ENCODE measurements at regions not wholly inside any gene's neighbourhood (a gene's known extent, or its start where the extent isn't known, plus 50 kb on each side); places are given as distances from the start of the nearest gene placed in this dataset.

GRCh38 chr18:23077493-23078256, 57.6 kb upstream of the CABLES1 start:
- BruUV-seq (replicated peaks): no TSS peak
- Histone ChIP-seq H3K18ac (ENCODE audit: low read depth, low read length) (peak overlapping the region; percentile 90), H3K23ac (ENCODE audit: low read depth, low read length) (peak overlapping the region; percentile 53), H3K9me1 (ENCODE audit: insufficient read depth, low read length) (peaks cover 7% of the 10 kb centered on the region), H3K9ac (ENCODE audit: low read depth, low read length) (no peak overlapping the region), H3K27me3 (ENCODE audit: control insufficient read depth, insufficient read depth, low read length) (no peaks in the 10 kb centered on the region), H3K79me1 (ENCODE audit: low read depth in 1 of 2, low read length in 2 of 2) (no peaks in the 10 kb centered on the region), H2BK120ac (ENCODE audit: low read depth, low read length) (peak overlapping the region; percentile 98), H3K36me3 (ENCODE audit: control insufficient read depth, insufficient read depth, low read length) (no peaks in the 10 kb centered on the region), H4K5ac (ENCODE audit: low read depth, low read length) (peak overlapping the region; percentile 61), H3K4me3 (ENCODE audit: insufficient read depth, low read depth, low read length) (no peak overlapping the region), H3K4me1 (ENCODE audit: control insufficient read depth, insufficient read depth, low read length) (peaks cover 14% of the 10 kb centered on the region), H2AK5ac (ENCODE audit: low read depth, low read length) (peak overlapping the region; percentile 98), H2AK9ac (replicated peaks; ENCODE audit: low read depth, low read length, poor library complexity) (peak overlapping the region; percentile 48), H3K27ac (ENCODE audit: insufficient read depth, low read length) (peak overlapping the region; percentile 65), H3K4me2 (ENCODE audit: low read depth, low read length) (no peak overlapping the region), H3K4ac (ENCODE audit: low read depth, low read length) (peak overlapping the region; percentile 99), H4K8ac (ENCODE audit: low read depth in 2 of 2, low read length in 2 of 2) (peak overlapping the region; percentile 76 to 99), H2BK20ac (ENCODE audit: low read depth, low read length) (peak overlapping the region; percentile 98), H3K56ac (ENCODE audit: extremely low read depth, insufficient read depth, low read length) (peak overlapping the region; percentile 22; the same call in 1 of the 2 replicates), H3K14ac (replicated peaks; ENCODE audit: low read depth, low read length) (peak overlapping the region; percentile 86), H4K91ac (ENCODE audit: insufficient read depth, low read depth, low read length) (peak overlapping the region; percentile 99), H3K9me3 (ENCODE audit: control insufficient read depth, insufficient read depth, low read length) (no peaks in the 10 kb centered on the region), H2BK15ac (ENCODE audit: low read depth, low read length) (peak overlapping the region; percentile 97), H2BK5ac (ENCODE audit: low read depth, low read length, poor library complexity, severe bottlenecking) (peak overlapping the region; percentile 90), H4K20me1 (ENCODE audit: insufficient read depth, low read length) (no peaks in the 10 kb centered on the region), H2AFZ (replicated peaks; ENCODE audit: low read length, poor library complexity) (peak overlapping the region; percentile 54)
- DNase-seq (no peak), ATAC-seq (ENCODE audit: low read depth) (peak; percentile 19; the same call in 1 of the 2 replicates)
- ChIA-PET POLR2A (ENCODE audit: unreplicated experiment) (no interaction called here), CTCF (interaction anchor here (0.6 to 1.1 kb wide), 3 partner anchors 14 to 215 kb away, joined by 3 read pairs; no protein-coding TSS in a partner anchor)
- intact Hi-C loops (cut with micrococcal nuclease): loop anchor here (1.0 to 5.0 kb wide), 2 partner anchors 45 to 301 kb away; no protein-coding TSS in a partner anchor
- TF ChIP-seq CTCF (conservative IDR thresholded peaks at IDR 0.05; ENCODE audit: low read depth, low read length) (peak; percentile 28; the same call in 1 of the 2 replicates), RAD21 (IDR thresholded peaks at IDR 0.05; ENCODE audit: low read length) (peak; percentile 41), ELK1 (IDR thresholded peaks at IDR 0.05; ENCODE audit: borderline replicate concordance, low read depth, low read length) (no peak), BHLHE40 (IDR thresholded peaks at IDR 0.05; ENCODE audit: low read depth, low read length) (no peak), MAZ (IDR thresholded peaks at IDR 0.05; ENCODE audit: borderline replicate concordance, low read depth, low read length) (no peak), RCOR1 (IDR thresholded peaks at IDR 0.05; ENCODE audit: insufficient replicate concordance, low read length) (no peak), CHD1 (IDR thresholded peaks at IDR 0.05; ENCODE audit: low read depth, low read length) (no peak), NFE2L2 (IDR thresholded peaks at IDR 0.05; ENCODE audit: low read depth, low read length) (no peak), RFX5 (IDR thresholded peaks at IDR 0.05; ENCODE audit: low read depth, low read length) (no peak), POLR2A (IDR thresholded peaks at IDR 0.05; ENCODE audit: low read depth, low read length) (no peak), MXI1 (IDR thresholded peaks at IDR 0.05; ENCODE audit: borderline replicate concordance, low read depth, low read length) (no peak), SMC3 (IDR thresholded peaks at IDR 0.05; ENCODE audit: low read depth, low read length) (peak; percentile 26), MAFK (IDR thresholded peaks at IDR 0.05; ENCODE audit: low read depth, low read length) (no peak), USF2 (IDR thresholded peaks at IDR 0.05; ENCODE audit: low read depth, low read length) (no peak), CEBPB (IDR thresholded peaks at IDR 0.05; ENCODE audit: low read depth, low read length) (no peak)
- WGBS, 2 experiments (ENCODE audit: extremely low coverage in 2 of 2, insufficient read length in 1 of 2): 79% methylated on average over 2 of the region's 6 CpGs; no CpG with 5 or more reads in 1 of the 2 experiments
- in situ Hi-C loops (cut with MboI; ENCODE audit: low sequenced_read_pairs): no loop called here
- dilution Hi-C loops (cut with HindIII; ENCODE audit: low sequenced_read_pairs, unreplicated experiment): no loop called here

All from IMR-90 (cell line).